ENCODE measurements at regions not wholly inside any gene's neighbourhood (a gene's known extent, or its start where the extent isn't known, plus 50 kb on each side); places are given as distances from the start of the nearest gene placed in this dataset.

- no peak for DNase-seq (ENCODE audit: low read depth, low spot score)
- no peak for TF ChIP-seq FOXP2 (optimal IDR thresholded peaks at IDR 0.05; ENCODE audit: control extremely low read depth, extremely low read length, insufficient read depth)
- no peak for TF ChIP-seq EZH2 (IDR thresholded peaks at IDR 0.05)
- TF ChIP-seq POLR2AphosphoS5 (IDR thresholded peaks at IDR 0.05; ENCODE audit: borderline replicate concordance, low read depth, low read length), result no peak
- H3K36me3 ChIP-seq (ENCODE audit: insufficient read depth, low read length), result no peaks in the 10 kb centered on the region
- no peak overlapping the region for H3K4me3 ChIP-seq
- no peaks in the 10 kb centered on the region for H3K9me3 ChIP-seq (ENCODE audit: low read depth, low read length)
- H3K9ac ChIP-seq (ENCODE audit: insufficient read length), result no peak overlapping the region
- no peak overlapping the region for H3K27ac ChIP-seq
These were observed 184.7 kb upstream of the ARGLU1 start for GRCh38 chr13:106752584-106753170.

GRCh38 chr13:106748785-106749184, 180.8 kb upstream of the ARGLU1 start:
- Histone ChIP-seq H3K9me3 (ENCODE audit: low read depth, low read length) (no peaks in the 10 kb centered on the region), H3K27ac (no peak overlapping the region), H3K4me3 (no peak overlapping the region), H3K36me3 (ENCODE audit: insufficient read depth, low read length) (no peaks in the 10 kb centered on the region), H3K9ac (ENCODE audit: insufficient read length) (no peak overlapping the region)
- TF ChIP-seq POLR2AphosphoS5 (IDR thresholded peaks at IDR 0.05; ENCODE audit: borderline replicate concordance, low read depth, low read length) (no peak), EZH2 (IDR thresholded peaks at IDR 0.05) (no peak), FOXP2 (optimal IDR thresholded peaks at IDR 0.05; ENCODE audit: control extremely low read depth, extremely low read length, insufficient read depth) (no peak)
- no peak for DNase-seq (ENCODE audit: low read depth, low spot score)

- Histone ChIP-seq H3K4me3 (no peak overlapping the region), H3K27ac (no peak overlapping the region), H3K36me3 (ENCODE audit: insufficient read depth, low read length) (no peaks in the 10 kb centered on the region), H3K9ac (ENCODE audit: insufficient read length) (no peak overlapping the region), H3K9me3 (ENCODE audit: low read depth, low read length) (no peaks in the 10 kb centered on the region)
- DNase-seq (ENCODE audit: low read depth, low spot score), result no peak
- no peak for TF ChIP-seq POLR2AphosphoS5 (IDR thresholded peaks at IDR 0.05; ENCODE audit: borderline replicate concordance, low read depth, low read length)
- no peak for TF ChIP-seq FOXP2 (optimal IDR thresholded peaks at IDR 0.05; ENCODE audit: control extremely low read depth, extremely low read length, insufficient read depth)
- no peak for TF ChIP-seq EZH2 (IDR thresholded peaks at IDR 0.05)
These were observed 176.6 kb upstream of the ARGLU1 start for GRCh38 chr13:106744516-106744915.

- H3K4me3 ChIP-seq, result no peak overlapping the region
- no peak overlapping the region for H3K27ac ChIP-seq
- H3K36me3 ChIP-seq (ENCODE audit: insufficient read depth, low read length), result no peaks in the 10 kb centered on the region
- no peak for DNase-seq (ENCODE audit: low read depth, low spot score)
- no peak for TF ChIP-seq EZH2 (IDR thresholded peaks at IDR 0.05)
- TF ChIP-seq FOXP2 (optimal IDR thresholded peaks at IDR 0.05; ENCODE audit: control extremely low read depth, extremely low read length, insufficient read depth), result no peak
- TF ChIP-seq POLR2AphosphoS5 (IDR thresholded peaks at IDR 0.05; ENCODE audit: borderline replicate concordance, low read depth, low read length), result no peak
- H3K9me3 ChIP-seq (ENCODE audit: low read depth, low read length), result no peaks in the 10 kb centered on the region
- no peak overlapping the region for H3K9ac ChIP-seq (ENCODE audit: insufficient read length)
These were observed 170.3 kb upstream of the ARGLU1 start for GRCh38 chr13:106738186-106738678.

GRCh38 chr13:106736941-106737340, 169.0 kb upstream of the ARGLU1 start:
- Histone ChIP-seq H3K9me3 (ENCODE audit: low read depth, low read length) (no peaks in the 10 kb centered on the region), H3K27ac (no peak overlapping the region), H3K4me3 (no peak overlapping the region), H3K36me3 (ENCODE audit: insufficient read depth, low read length) (no peaks in the 10 kb centered on the region), H3K9ac (ENCODE audit: insufficient read length) (no peak overlapping the region)
- TF ChIP-seq FOXP2 (optimal IDR thresholded peaks at IDR 0.05; ENCODE audit: control extremely low read depth, extremely low read length, insufficient read depth) (no peak), POLR2AphosphoS5 (IDR thresholded peaks at IDR 0.05; ENCODE audit: borderline replicate concordance, low read depth, low read length) (no peak), EZH2 (IDR thresholded peaks at IDR 0.05) (no peak)
- DNase-seq (ENCODE audit: low read depth, low spot score), result no peak

GRCh38 chr13:106734198-106734597, 166.3 kb upstream of the ARGLU1 start:
- no peaks in the 10 kb centered on the region for H3K36me3 ChIP-seq (ENCODE audit: insufficient read depth, low read length)
- H3K9ac ChIP-seq (ENCODE audit: insufficient read length), result no peak overlapping the region
- TF ChIP-seq POLR2AphosphoS5 (IDR thresholded peaks at IDR 0.05; ENCODE audit: borderline replicate concordance, low read depth, low read length) (no peak), FOXP2 (optimal IDR thresholded peaks at IDR 0.05; ENCODE audit: control extremely low read depth, extremely low read length, insufficient read depth) (no peak), EZH2 (IDR thresholded peaks at IDR 0.05) (no peak)
- H3K4me3 ChIP-seq, result no peak overlapping the region
- H3K27ac ChIP-seq, result no peak overlapping the region
- no peaks in the 10 kb centered on the region for H3K9me3 ChIP-seq (ENCODE audit: low read depth, low read length)
- no peak for DNase-seq (ENCODE audit: low read depth, low spot score)

GRCh38 chr13:106723036-106723435, 155.1 kb upstream of the ARGLU1 start:
- H3K9me3 ChIP-seq (ENCODE audit: low read depth, low read length), result no peaks in the 10 kb centered on the region
- H3K9ac ChIP-seq (ENCODE audit: insufficient read length), result no peak overlapping the region
- TF ChIP-seq POLR2AphosphoS5 (IDR thresholded peaks at IDR 0.05; ENCODE audit: borderline replicate concordance, low read depth, low read length), result no peak
- TF ChIP-seq FOXP2 (optimal IDR thresholded peaks at IDR 0.05; ENCODE audit: control extremely low read depth, extremely low read length, insufficient read depth), result no peak
- TF ChIP-seq EZH2 (IDR thresholded peaks at IDR 0.05), result no peak
- H3K4me3 ChIP-seq, result no peak overlapping the region
- no peak overlapping the region for H3K27ac ChIP-seq
- DNase-seq (ENCODE audit: low read depth, low spot score), result no peak
- H3K36me3 ChIP-seq (ENCODE audit: insufficient read depth, low read length), result no peaks in the 10 kb centered on the region

- DNase-seq (ENCODE audit: low read depth, low spot score), result no peak
- H3K9ac ChIP-seq (ENCODE audit: insufficient read length), result no peak overlapping the region
- no peak overlapping the region for H3K4me3 ChIP-seq
- no peaks in the 10 kb centered on the region for H3K36me3 ChIP-seq (ENCODE audit: insufficient read depth, low read length)
- H3K27ac ChIP-seq, result no peak overlapping the region
- no peak for TF ChIP-seq FOXP2 (optimal IDR thresholded peaks at IDR 0.05; ENCODE audit: control extremely low read depth, extremely low read length, insufficient read depth)
- no peak for TF ChIP-seq POLR2AphosphoS5 (IDR thresholded peaks at IDR 0.05; ENCODE audit: borderline replicate concordance, low read depth, low read length)
- no peak for TF ChIP-seq EZH2 (IDR thresholded peaks at IDR 0.05)
- no peaks in the 10 kb centered on the region for H3K9me3 ChIP-seq (ENCODE audit: low read depth, low read length)
These were observed 154.7 kb upstream of the ARGLU1 start for GRCh38 chr13:106722620-106723019.

- no peak overlapping the region for H3K27ac ChIP-seq
- no peak overlapping the region for H3K4me3 ChIP-seq
- H3K9me3 ChIP-seq (ENCODE audit: low read depth, low read length), result no peaks in the 10 kb centered on the region
- no peak for DNase-seq (ENCODE audit: low read depth, low spot score)
- no peak for TF ChIP-seq EZH2 (IDR thresholded peaks at IDR 0.05)
- no peak for TF ChIP-seq POLR2AphosphoS5 (IDR thresholded peaks at IDR 0.05; ENCODE audit: borderline replicate concordance, low read depth, low read length)
- no peak for TF ChIP-seq FOXP2 (optimal IDR thresholded peaks at IDR 0.05; ENCODE audit: control extremely low read depth, extremely low read length, insufficient read depth)
- no peak overlapping the region for H3K9ac ChIP-seq (ENCODE audit: insufficient read length)
- H3K36me3 ChIP-seq (ENCODE audit: insufficient read depth, low read length), result no peaks in the 10 kb centered on the region
These were observed 153.7 kb upstream of the ARGLU1 start for GRCh38 chr13:106721599-106721998.

All from SK-N-MC (cell line).